ENCODE measurements at regions not wholly inside any gene's neighbourhood (a gene's known extent, or its start where the extent isn't known, plus 50 kb on each side); places are given as distances from the start of the nearest gene placed in this dataset.

DNA sequence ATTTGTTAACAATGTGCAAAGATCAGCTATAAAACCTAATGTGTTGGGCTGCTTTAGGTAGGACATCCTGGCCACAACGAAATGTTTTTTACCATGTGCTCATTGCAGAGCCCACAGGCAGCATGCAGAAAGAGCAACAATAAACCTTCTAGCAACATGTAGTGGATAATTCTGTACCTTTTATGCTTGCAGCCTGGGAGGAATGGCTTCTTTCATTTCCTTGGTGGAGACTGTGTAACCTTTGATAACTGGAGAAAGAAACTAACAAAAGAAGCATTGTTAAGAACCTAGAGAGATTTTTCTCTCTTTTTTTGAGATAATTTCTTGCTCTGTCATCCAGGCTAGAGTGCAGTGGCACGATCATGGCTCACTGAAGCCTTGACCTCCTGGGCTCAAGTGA, 225.5 kb upstream of the PRICKLE1 start:
- Histone ChIP-seq H3K27ac (ENCODE audit: insufficient read depth, low read length) (no peak overlapping the region), H2AFZ (ENCODE audit: low read length) (no peak overlapping the region), H3K4me3 (replicated peaks in 1 of 4; ENCODE audit: control extremely low read depth in 1 of 4, insufficient read depth in 1 of 4, low read depth in 3 of 4, low read length in 4 of 4) (no peak overlapping the region), H4K20me1 (ENCODE audit: control insufficient read depth, extremely low read depth, insufficient read depth, low read length) (no peaks in the 10 kb centered on the region), H3K4me2 (ENCODE audit: extremely low read depth, insufficient read depth, low read length) (no peak overlapping the region), H3K9me3 (ENCODE audit: control insufficient read depth, insufficient read depth, low read depth, low read length) (no peaks in the 10 kb centered on the region), H3K9ac (ENCODE audit: insufficient read depth, low read length) (no peak overlapping the region), H3K27me3 (ENCODE audit: control insufficient read depth, insufficient read depth, low read length) (no peaks in the 10 kb centered on the region), H3K36me3 (ENCODE audit: control insufficient read depth, insufficient read depth, low read length) (no peaks in the 10 kb centered on the region), H3K79me2 (ENCODE audit: control insufficient read depth, insufficient read depth, low read length) (no peaks in the 10 kb centered on the region), H3K4me1 (ENCODE audit: control insufficient read depth, extremely low read depth, insufficient read depth, low read length) (no peaks in the 10 kb centered on the region)
- no peak for DNase-seq (ENCODE audit: low read depth in 2 of 2)
- no peak for TF ChIP-seq EZH2 (IDR thresholded peaks at IDR 0.05; ENCODE audit: low read length, missing control alignments)
- TF ChIP-seq, protein P1, sequence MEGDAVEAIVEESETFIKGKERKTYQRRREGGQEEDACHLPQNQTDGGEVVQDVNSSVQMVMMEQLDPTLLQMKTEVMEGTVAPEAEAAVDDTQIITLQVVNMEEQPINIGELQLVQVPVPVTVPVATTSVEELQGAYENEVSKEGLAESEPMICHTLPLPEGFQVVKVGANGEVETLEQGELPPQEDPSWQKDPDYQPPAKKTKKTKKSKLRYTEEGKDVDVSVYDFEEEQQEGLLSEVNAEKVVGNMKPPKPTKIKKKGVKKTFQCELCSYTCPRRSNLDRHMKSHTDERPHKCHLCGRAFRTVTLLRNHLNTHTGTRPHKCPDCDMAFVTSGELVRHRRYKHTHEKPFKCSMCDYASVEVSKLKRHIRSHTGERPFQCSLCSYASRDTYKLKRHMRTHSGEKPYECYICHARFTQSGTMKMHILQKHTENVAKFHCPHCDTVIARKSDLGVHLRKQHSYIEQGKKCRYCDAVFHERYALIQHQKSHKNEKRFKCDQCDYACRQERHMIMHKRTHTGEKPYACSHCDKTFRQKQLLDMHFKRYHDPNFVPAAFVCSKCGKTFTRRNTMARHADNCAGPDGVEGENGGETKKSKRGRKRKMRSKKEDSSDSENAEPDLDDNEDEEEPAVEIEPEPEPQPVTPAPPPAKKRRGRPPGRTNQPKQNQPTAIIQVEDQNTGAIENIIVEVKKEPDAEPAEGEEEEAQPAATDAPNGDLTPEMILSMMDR (conservative IDR thresholded peaks at IDR 0.05 in 1 of 2, IDR thresholded peaks at IDR 0.05 in 1 of 2; ENCODE audit: low read depth in 1 of 2, low read length in 2 of 2), result no peak

DNA sequence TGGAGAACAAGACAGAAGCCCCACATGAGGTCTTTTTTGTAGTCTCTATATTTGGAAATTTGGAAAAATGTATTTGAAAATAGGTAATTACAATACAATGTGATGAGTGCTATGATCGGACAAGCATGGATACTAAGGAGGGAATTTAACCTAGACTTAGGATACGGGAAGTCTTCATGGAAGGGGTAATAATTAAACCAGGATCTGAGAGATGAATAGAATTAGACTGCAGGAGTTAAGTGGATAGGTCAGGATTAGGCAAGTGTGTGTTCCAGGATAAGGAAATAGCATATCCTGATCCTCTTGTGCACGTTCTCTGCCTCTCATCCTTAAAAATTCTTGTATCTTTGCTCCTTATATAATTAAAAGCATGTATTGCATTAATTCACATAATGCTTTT, 223.3 kb upstream of the PRICKLE1 start:
- Histone ChIP-seq H3K9ac (ENCODE audit: insufficient read depth, low read length) (no peak overlapping the region), H4K20me1 (ENCODE audit: control insufficient read depth, extremely low read depth, insufficient read depth, low read length) (no peaks in the 10 kb centered on the region), H3K4me2 (ENCODE audit: extremely low read depth, insufficient read depth, low read length) (no peak overlapping the region), H2AFZ (ENCODE audit: low read length) (no peak overlapping the region), H3K27me3 (ENCODE audit: control insufficient read depth, insufficient read depth, low read length) (no peaks in the 10 kb centered on the region), H3K9me3 (ENCODE audit: control insufficient read depth, insufficient read depth, low read depth, low read length) (no peaks in the 10 kb centered on the region), H3K27ac (ENCODE audit: insufficient read depth, low read length) (no peak overlapping the region), H3K4me1 (ENCODE audit: control insufficient read depth, extremely low read depth, insufficient read depth, low read length) (no peaks in the 10 kb centered on the region), H3K79me2 (ENCODE audit: control insufficient read depth, insufficient read depth, low read length) (no peaks in the 10 kb centered on the region), H3K4me3 (replicated peaks in 1 of 4; ENCODE audit: control extremely low read depth in 1 of 4, insufficient read depth in 1 of 4, low read depth in 3 of 4, low read length in 4 of 4) (no peak overlapping the region), H3K36me3 (ENCODE audit: control insufficient read depth, insufficient read depth, low read length) (no peaks in the 10 kb centered on the region)
- no peak for DNase-seq (ENCODE audit: low read depth in 2 of 2)
- TF ChIP-seq, protein P1 (conservative IDR thresholded peaks at IDR 0.05 in 1 of 2, IDR thresholded peaks at IDR 0.05 in 1 of 2; ENCODE audit: low read depth in 1 of 2, low read length in 2 of 2), result no peak
- TF ChIP-seq EZH2 (IDR thresholded peaks at IDR 0.05; ENCODE audit: low read length, missing control alignments), result no peak

DNA sequence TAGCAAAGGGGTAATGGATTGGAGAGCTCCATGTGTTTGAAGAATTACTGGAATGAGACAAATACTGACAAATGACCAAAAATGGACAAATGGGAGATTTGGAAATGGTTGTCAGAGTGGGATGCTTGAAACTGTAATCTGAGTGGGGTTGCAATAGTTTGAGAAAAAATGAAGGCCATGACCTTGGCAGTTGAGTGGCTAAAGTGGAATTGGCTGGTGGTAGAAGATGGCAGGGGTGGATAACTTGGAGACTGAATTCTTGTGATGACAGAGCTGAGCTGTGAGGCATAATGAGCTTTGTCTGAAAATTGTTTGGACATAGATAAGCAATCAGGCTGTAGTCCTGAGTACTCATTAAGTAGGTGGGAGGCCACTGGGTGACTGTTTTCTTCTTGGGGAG, 222.5 kb upstream of the PRICKLE1 start:
- no peak for TF ChIP-seq EZH2 (IDR thresholded peaks at IDR 0.05; ENCODE audit: low read length, missing control alignments)
- TF ChIP-seq, protein P1 (conservative IDR thresholded peaks at IDR 0.05 in 1 of 2, IDR thresholded peaks at IDR 0.05 in 1 of 2; ENCODE audit: low read depth in 1 of 2, low read length in 2 of 2), result no peak
- no peak overlapping the region for H2AFZ ChIP-seq (ENCODE audit: low read length)
- H3K36me3 ChIP-seq (ENCODE audit: control insufficient read depth, insufficient read depth, low read length), result no peaks in the 10 kb centered on the region
- H3K9ac ChIP-seq (ENCODE audit: insufficient read depth, low read length), result no peak overlapping the region
- no peak overlapping the region for H3K4me3 ChIP-seq (replicated peaks in 1 of 4; ENCODE audit: control extremely low read depth in 1 of 4, insufficient read depth in 1 of 4, low read depth in 3 of 4, low read length in 4 of 4)
- H3K27me3 ChIP-seq (ENCODE audit: control insufficient read depth, insufficient read depth, low read length), result no peaks in the 10 kb centered on the region
- no peak overlapping the region for H3K4me2 ChIP-seq (ENCODE audit: extremely low read depth, insufficient read depth, low read length)
- no peaks in the 10 kb centered on the region for H4K20me1 ChIP-seq (ENCODE audit: control insufficient read depth, extremely low read depth, insufficient read depth, low read length)
- H3K79me2 ChIP-seq (ENCODE audit: control insufficient read depth, insufficient read depth, low read length), result no peaks in the 10 kb centered on the region
- no peaks in the 10 kb centered on the region for H3K4me1 ChIP-seq (ENCODE audit: control insufficient read depth, extremely low read depth, insufficient read depth, low read length)
- peak; percentile 6 to 76 for DNase-seq (ENCODE audit: low read depth in 2 of 2)
- no peak overlapping the region for H3K27ac ChIP-seq (ENCODE audit: insufficient read depth, low read length)
- no peaks in the 10 kb centered on the region for H3K9me3 ChIP-seq (ENCODE audit: control insufficient read depth, insufficient read depth, low read depth, low read length)

Data from fibroblast of lung (primary cell).